ENCODE measurements at regions not wholly inside any gene's neighbourhood (a gene's known extent, or its start where the extent isn't known, plus 50 kb on each side); places are given as distances from the start of the nearest gene placed in this dataset.
"Not testable (repeated sequence)": the region's sequence is repeated elsewhere in the genome, so short reads cannot be mapped to it uniquely, and the experiment has no call there.

DNA sequence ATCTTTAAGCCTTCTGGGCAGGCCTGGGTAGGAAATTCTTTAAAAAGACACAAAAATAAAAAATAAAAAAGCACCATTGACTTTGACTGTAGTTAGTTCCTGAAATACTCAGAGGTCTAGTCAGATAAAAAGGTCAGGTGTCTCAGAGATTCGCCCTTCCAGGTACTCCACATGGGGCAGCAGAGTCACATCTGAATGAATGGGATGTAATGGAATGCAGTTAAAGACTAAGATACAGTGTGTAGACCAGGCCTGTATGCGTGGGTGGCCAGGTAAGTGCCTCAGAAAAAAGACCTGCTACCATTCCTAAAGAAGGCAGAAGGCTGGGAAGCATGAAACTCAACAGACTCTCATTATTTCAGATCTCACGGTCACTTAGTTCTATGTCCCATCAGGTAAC lies 68.6 kb upstream of the SEM1 start:
- in situ Hi-C loops (cut with MboI; ENCODE audit: low pct_ligation_motif_present in 1 of 4, low pct_unique_long_range_greater_than_20kb in 1 of 4, low sequenced_read_pairs in 3 of 4), result no loop called here
- Histone ChIP-seq H3K36me3 (no peaks in the 10 kb centered on the region), H3K4me1 (no peaks in the 10 kb centered on the region), H3K27me3 (no peaks in the 10 kb centered on the region), H3K4me3 (no peak overlapping the region), H3K9me3 (no peaks in the 10 kb centered on the region), H3K27ac (no peak overlapping the region)
- no peak for DNase-seq
- intact Hi-C loops (cut with DNase I; ENCODE audit: low total_unique reads), result no loop called here
- TF ChIP-seq POLR2A (IDR thresholded peaks at IDR 0.05) (no peak), POLR2AphosphoS5 (IDR thresholded peaks at IDR 0.05) (no peak), EP300 (IDR thresholded peaks at IDR 0.05; ENCODE audit: low read depth) (no peak)
- TF ChIP-seq, protein P1, sequence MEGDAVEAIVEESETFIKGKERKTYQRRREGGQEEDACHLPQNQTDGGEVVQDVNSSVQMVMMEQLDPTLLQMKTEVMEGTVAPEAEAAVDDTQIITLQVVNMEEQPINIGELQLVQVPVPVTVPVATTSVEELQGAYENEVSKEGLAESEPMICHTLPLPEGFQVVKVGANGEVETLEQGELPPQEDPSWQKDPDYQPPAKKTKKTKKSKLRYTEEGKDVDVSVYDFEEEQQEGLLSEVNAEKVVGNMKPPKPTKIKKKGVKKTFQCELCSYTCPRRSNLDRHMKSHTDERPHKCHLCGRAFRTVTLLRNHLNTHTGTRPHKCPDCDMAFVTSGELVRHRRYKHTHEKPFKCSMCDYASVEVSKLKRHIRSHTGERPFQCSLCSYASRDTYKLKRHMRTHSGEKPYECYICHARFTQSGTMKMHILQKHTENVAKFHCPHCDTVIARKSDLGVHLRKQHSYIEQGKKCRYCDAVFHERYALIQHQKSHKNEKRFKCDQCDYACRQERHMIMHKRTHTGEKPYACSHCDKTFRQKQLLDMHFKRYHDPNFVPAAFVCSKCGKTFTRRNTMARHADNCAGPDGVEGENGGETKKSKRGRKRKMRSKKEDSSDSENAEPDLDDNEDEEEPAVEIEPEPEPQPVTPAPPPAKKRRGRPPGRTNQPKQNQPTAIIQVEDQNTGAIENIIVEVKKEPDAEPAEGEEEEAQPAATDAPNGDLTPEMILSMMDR (IDR thresholded peaks at IDR 0.05), result no peak
- WGBS, 2 donors (ENCODE audit: low coverage in 1 of 2), result 50 to 61% methylated on average over 2 to 3 of the region's 3 CpGs

DNA sequence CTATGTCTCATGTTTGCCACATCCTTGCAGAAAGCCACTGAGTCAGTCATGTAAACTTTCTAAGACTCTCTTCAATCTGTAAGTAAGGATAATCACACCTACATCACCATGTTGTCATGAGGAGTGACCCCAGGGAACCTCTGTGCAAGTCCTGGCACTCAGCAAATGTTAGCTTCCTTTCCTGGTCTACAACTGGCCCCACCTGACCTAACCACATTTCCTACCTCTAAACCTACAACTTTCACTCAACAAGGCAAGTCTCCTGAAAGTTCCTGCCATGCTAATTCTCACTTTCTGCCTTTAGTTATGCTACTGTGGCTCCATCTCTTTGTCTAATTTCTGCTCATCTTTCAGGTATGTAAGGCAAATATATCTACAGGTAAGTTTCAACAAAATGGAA lies 72.3 kb upstream of the SEM1 start:
- intact Hi-C loops (cut with DNase I; ENCODE audit: low total_unique reads), result loop anchor here (5.0 kb wide), 1 partner anchor 1265 kb away; no protein-coding TSS in a partner anchor

DNA sequence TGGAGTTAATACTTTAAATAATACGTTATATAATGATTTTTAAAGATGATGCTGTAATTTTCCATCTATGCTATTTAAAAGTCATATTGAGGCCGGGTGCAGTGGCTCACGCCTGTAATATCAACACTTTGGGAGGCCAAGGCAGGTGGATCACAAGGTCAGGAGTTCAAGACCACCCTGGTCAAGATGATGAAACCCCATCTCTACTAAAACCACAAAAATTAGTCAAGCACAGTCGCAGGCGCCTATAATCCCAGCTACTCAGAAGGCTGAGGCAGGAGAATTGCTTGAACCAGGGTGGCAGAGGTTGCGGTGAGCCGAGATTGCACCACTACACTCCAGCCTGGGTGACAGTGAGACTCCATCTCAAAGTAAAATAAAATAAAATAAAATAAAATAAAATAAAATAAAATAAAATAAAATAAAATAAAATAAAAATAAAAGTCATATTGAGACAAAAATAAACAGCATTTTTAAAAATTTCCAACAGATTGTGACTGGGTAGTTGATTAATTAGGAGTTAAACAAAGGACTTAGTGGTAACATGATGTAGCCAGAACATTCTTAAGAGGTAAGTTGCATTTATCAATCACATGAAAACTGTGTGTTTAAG lies 73.1 kb upstream of the SEM1 start:
- intact Hi-C loops (cut with DNase I; ENCODE audit: low total_unique reads), result loop anchor here (5.0 kb wide), 1 partner anchor 1265 kb away; no protein-coding TSS in a partner anchor
- H3K9me3 ChIP-seq; H3K36me3 ChIP-seq; DNase-seq; H3K4me1 ChIP-seq; H3K27me3 ChIP-seq; H3K27ac ChIP-seq; in situ Hi-C loops (cut with MboI; ENCODE audit: low pct_ligation_motif_present in 1 of 4, low pct_unique_long_range_greater_than_20kb in 1 of 4, low sequenced_read_pairs in 3 of 4); H3K4me3 ChIP-seq: not testable (repeated sequence)
- WGBS, 2 donors (ENCODE audit: low coverage in 1 of 2), result 65 to 67% methylated on average over 7 of the region's 7 CpGs

More for the DNA sequence above, 72.3 kb upstream of the SEM1 start:
- H3K9me3 ChIP-seq, result no peaks in the 10 kb centered on the region
- no peak overlapping the region for H3K4me3 ChIP-seq
- no peak for DNase-seq
- in situ Hi-C loops (cut with MboI; ENCODE audit: low pct_ligation_motif_present in 1 of 4, low pct_unique_long_range_greater_than_20kb in 1 of 4, low sequenced_read_pairs in 3 of 4), result no loop called here
- TF ChIP-seq POLR2A (IDR thresholded peaks at IDR 0.05) (no peak), EP300 (IDR thresholded peaks at IDR 0.05; ENCODE audit: low read depth) (no peak), POLR2AphosphoS5 (IDR thresholded peaks at IDR 0.05) (no peak)
- TF ChIP-seq, protein P1 (IDR thresholded peaks at IDR 0.05), result no peak
- H3K27me3 ChIP-seq, result no peaks in the 10 kb centered on the region
- H3K27ac ChIP-seq, result no peak overlapping the region
- H3K36me3 ChIP-seq, result no peaks in the 10 kb centered on the region
- no peaks in the 10 kb centered on the region for H3K4me1 ChIP-seq

DNA sequence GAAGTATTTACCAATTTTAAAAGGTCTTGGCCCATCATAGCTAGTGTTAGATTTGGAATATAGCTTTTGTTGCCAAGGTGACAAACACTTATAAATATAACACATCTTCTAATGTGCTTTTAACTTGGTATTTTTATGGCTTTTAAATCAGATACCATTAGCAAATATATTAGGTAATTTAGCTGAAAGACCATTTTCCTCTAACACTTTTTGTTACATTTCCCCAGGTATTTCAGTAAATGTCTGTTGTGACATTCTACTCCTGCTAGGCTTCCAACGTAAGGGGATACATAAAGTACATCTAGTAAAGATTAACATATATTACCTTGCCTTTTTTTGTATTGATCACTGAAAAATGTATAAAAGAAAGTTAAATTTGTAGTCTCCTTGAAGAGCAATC lies 75.0 kb upstream of the SEM1 start:
- Histone ChIP-seq H3K4me3 (no peak overlapping the region), H3K4me1 (no peaks in the 10 kb centered on the region), H3K36me3 (no peaks in the 10 kb centered on the region), H3K27me3 (no peaks in the 10 kb centered on the region), H3K27ac (no peak overlapping the region), H3K9me3 (no peaks in the 10 kb centered on the region)
- WGBS, 2 donors (ENCODE audit: low coverage in 1 of 2), result 48 to 55% methylated on average over 1 of the region's 1 CpG
- DNase-seq, result no peak
- intact Hi-C loops (cut with DNase I; ENCODE audit: low total_unique reads) (loop anchor here (5.0 kb wide), 1 partner anchor 1267 kb away; no protein-coding TSS in a partner anchor), in situ Hi-C loops (cut with MboI; ENCODE audit: low pct_ligation_motif_present in 1 of 4, low pct_unique_long_range_greater_than_20kb in 1 of 4, low sequenced_read_pairs in 3 of 4) (no loop called here)
- TF ChIP-seq POLR2A (IDR thresholded peaks at IDR 0.05), result no peak
- no peak for TF ChIP-seq POLR2AphosphoS5 (IDR thresholded peaks at IDR 0.05)
- TF ChIP-seq, protein P1 (IDR thresholded peaks at IDR 0.05), result no peak
- no peak for TF ChIP-seq EP300 (IDR thresholded peaks at IDR 0.05; ENCODE audit: low read depth)

Measured in transverse colon (tissue), 4 donors.